ENCODE measurements at regions not wholly inside any gene's neighbourhood (a gene's known extent, or its start where the extent isn't known, plus 50 kb on each side); places are given as distances from the start of the nearest gene placed in this dataset.

DNA sequence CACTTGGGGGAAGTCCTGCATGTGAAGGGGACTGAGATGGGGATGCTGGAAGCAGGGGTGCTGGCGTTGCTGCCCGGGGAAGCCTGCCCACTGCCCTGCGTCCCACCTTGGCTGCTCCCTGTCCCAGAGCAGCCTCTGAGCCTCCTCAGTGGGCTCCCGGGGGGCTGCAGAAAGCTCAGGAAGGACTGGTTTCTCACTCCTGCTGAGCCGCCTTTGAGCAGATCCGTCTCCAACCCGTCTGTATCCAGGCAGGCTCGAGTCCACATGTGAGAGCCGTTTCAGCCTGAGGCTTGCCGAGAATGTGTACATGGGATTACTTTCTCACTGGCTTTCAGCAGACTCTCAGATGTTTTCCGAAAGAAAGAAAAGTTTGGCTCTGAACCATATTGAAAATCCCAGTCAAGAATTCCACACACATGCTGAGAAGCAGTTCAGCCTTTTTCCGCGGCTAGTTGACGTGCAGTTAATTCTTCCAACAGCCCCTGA, 95.3 kb upstream of the COL5A1 start:
- Histone ChIP-seq H3K4me2 (ENCODE audit: low read length) (no peak overlapping the region), H2AFZ (ENCODE audit: low read depth, low read length) (no peak overlapping the region), H3K27me3 (ENCODE audit: insufficient read depth, low read depth, low read length) (no peaks in the 10 kb centered on the region), H3K9ac (ENCODE audit: low read length) (no peak overlapping the region), H4K20me1 (ENCODE audit: insufficient read depth) (no peaks in the 10 kb centered on the region), H3K27ac (ENCODE audit: low read length) (no peak overlapping the region), H3F3A (ENCODE audit: insufficient read depth, low read length, poor library complexity, severe bottlenecking) (no peaks in the 10 kb centered on the region), H3K79me2 (replicated peaks; ENCODE audit: insufficient read depth, low read length) (no peaks in the 10 kb centered on the region), H3K9me3 (ENCODE audit: low read length) (no peaks in the 10 kb centered on the region), H3K4me3 (ENCODE audit: low read length) (no peak overlapping the region), H3K9me2 (ENCODE audit: insufficient read depth, low read length) (no peaks in the 10 kb centered on the region), H3K36me3 (ENCODE audit: insufficient read depth, low read length) (no peaks in the 10 kb centered on the region)
- TF ChIP-seq MXI1 (conservative IDR thresholded peaks at IDR 0.05; ENCODE audit: poor library complexity, severe bottlenecking) (no peak), TAF1 (IDR thresholded peaks at IDR 0.05; ENCODE audit: low read depth) (no peak), EZH2 (IDR thresholded peaks at IDR 0.05; ENCODE audit: borderline replicate concordance, insufficient read depth, low read length, poor library complexity, severe bottlenecking) (no peak), SMC3 (conservative IDR thresholded peaks at IDR 0.05; ENCODE audit: poor library complexity) (no peak)
- TF ChIP-seq, protein P1, sequence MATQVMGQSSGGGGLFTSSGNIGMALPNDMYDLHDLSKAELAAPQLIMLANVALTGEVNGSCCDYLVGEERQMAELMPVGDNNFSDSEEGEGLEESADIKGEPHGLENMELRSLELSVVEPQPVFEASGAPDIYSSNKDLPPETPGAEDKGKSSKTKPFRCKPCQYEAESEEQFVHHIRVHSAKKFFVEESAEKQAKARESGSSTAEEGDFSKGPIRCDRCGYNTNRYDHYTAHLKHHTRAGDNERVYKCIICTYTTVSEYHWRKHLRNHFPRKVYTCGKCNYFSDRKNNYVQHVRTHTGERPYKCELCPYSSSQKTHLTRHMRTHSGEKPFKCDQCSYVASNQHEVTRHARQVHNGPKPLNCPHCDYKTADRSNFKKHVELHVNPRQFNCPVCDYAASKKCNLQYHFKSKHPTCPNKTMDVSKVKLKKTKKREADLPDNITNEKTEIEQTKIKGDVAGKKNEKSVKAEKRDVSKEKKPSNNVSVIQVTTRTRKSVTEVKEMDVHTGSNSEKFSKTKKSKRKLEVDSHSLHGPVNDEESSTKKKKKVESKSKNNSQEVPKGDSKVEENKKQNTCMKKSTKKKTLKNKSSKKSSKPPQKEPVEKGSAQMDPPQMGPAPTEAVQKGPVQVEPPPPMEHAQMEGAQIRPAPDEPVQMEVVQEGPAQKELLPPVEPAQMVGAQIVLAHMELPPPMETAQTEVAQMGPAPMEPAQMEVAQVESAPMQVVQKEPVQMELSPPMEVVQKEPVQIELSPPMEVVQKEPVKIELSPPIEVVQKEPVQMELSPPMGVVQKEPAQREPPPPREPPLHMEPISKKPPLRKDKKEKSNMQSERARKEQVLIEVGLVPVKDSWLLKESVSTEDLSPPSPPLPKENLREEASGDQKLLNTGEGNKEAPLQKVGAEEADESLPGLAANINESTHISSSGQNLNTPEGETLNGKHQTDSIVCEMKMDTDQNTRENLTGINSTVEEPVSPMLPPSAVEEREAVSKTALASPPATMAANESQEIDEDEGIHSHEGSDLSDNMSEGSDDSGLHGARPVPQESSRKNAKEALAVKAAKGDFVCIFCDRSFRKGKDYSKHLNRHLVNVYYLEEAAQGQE (IDR thresholded peaks at IDR 0.05; ENCODE audit: borderline replicate concordance): no peak
- TF ChIP-seq, protein P2, sequence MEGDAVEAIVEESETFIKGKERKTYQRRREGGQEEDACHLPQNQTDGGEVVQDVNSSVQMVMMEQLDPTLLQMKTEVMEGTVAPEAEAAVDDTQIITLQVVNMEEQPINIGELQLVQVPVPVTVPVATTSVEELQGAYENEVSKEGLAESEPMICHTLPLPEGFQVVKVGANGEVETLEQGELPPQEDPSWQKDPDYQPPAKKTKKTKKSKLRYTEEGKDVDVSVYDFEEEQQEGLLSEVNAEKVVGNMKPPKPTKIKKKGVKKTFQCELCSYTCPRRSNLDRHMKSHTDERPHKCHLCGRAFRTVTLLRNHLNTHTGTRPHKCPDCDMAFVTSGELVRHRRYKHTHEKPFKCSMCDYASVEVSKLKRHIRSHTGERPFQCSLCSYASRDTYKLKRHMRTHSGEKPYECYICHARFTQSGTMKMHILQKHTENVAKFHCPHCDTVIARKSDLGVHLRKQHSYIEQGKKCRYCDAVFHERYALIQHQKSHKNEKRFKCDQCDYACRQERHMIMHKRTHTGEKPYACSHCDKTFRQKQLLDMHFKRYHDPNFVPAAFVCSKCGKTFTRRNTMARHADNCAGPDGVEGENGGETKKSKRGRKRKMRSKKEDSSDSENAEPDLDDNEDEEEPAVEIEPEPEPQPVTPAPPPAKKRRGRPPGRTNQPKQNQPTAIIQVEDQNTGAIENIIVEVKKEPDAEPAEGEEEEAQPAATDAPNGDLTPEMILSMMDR (IDR thresholded peaks at IDR 0.05; ENCODE audit: poor library complexity, severe bottlenecking): no peak

DNA sequence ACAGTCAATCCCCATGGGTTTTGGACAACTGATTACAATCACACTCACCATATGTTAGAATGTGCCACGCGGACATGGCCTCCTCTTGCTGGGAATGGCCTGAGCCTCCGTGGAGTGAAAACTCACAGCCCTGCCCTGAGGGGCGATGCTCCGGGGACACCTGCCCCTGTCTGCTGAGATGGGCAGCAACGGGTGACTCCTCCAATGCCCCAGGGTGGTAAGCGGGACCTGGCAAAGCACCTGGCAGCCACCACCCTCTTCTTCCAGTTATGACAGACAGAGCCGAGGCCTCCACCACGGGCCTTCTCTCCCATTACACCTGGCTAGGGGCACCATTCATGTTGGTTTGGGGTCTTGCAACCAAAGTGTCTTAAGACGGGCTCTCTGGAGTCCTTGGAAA, 94.9 kb upstream of the COL5A1 start:
- Histone ChIP-seq H3K9ac (ENCODE audit: low read length) (no peak overlapping the region), H3K4me3 (ENCODE audit: low read length) (no peak overlapping the region), H2AFZ (ENCODE audit: low read depth, low read length) (no peak overlapping the region), H3K27me3 (ENCODE audit: insufficient read depth, low read depth, low read length) (no peaks in the 10 kb centered on the region), H3K9me3 (ENCODE audit: low read length) (no peaks in the 10 kb centered on the region), H3K9me2 (ENCODE audit: insufficient read depth, low read length) (no peaks in the 10 kb centered on the region), H3K4me2 (ENCODE audit: low read length) (no peak overlapping the region), H3K36me3 (ENCODE audit: insufficient read depth, low read length) (no peaks in the 10 kb centered on the region), H3K79me2 (replicated peaks; ENCODE audit: insufficient read depth, low read length) (no peaks in the 10 kb centered on the region), H3K27ac (ENCODE audit: low read length) (no peak overlapping the region), H3F3A (ENCODE audit: insufficient read depth, low read length, poor library complexity, severe bottlenecking) (no peaks in the 10 kb centered on the region), H4K20me1 (ENCODE audit: insufficient read depth) (no peaks in the 10 kb centered on the region)
- TF ChIP-seq TAF1 (IDR thresholded peaks at IDR 0.05; ENCODE audit: low read depth) (no peak), EP300 (conservative IDR thresholded peaks at IDR 0.05; ENCODE audit: poor library complexity, severe bottlenecking) (no peak), SMC3 (conservative IDR thresholded peaks at IDR 0.05; ENCODE audit: poor library complexity) (no peak), POLR2AphosphoS5 (IDR thresholded peaks at IDR 0.05) (no peak), EZH2 (IDR thresholded peaks at IDR 0.05; ENCODE audit: borderline replicate concordance, insufficient read depth, low read length, poor library complexity, severe bottlenecking) (no peak), RAD21 (conservative IDR thresholded peaks at IDR 0.05) (no peak), MXI1 (conservative IDR thresholded peaks at IDR 0.05; ENCODE audit: poor library complexity, severe bottlenecking) (no peak)
- TF ChIP-seq, protein P2 (IDR thresholded peaks at IDR 0.05; ENCODE audit: poor library complexity, severe bottlenecking): no peak
- TF ChIP-seq, protein P1 (IDR thresholded peaks at IDR 0.05; ENCODE audit: borderline replicate concordance): no peak
